SK-N-SH (cell line): ENCODE measurements at regions not wholly inside any gene's neighbourhood (a gene's known extent, or its start where the extent isn't known, plus 50 kb on each side); places are given as distances from the start of the nearest gene placed in this dataset.

Experiments used
- CTCF ChIA-PET: fragments of 300-600, 350-600 bp; formaldehyde crosslinking; extraction: SDS; loops from one replicate; lab custom pipeline; 2021; lab: Yijun Ruan, JAX
- POLR2A ChIA-PET: fragments of 350-600 bp; sonication (Branson Sonifier 250); formaldehyde crosslinking; extraction: SDS; loops from one replicate; lab custom pipeline; 2020; ENCODE audit warnings: antibody characterized with exemption, inconsistent platforms; lab: Yijun Ruan, JAX
- DNase-seq: peaks from one replicate; pipeline ENCODE4 v3.0.0; 2012
- H2AFZ ChIP-seq: fragments of 200-600 bp; sonication (generic); 2 replicates; pipeline ENCODE4 v1.8.1; 2016; ENCODE audit warnings: antibody characterized with exemption, mild to moderate bottlenecking, low read depth
- H3F3A ChIP-seq: fragments of 200-600 bp; sonication (generic); replicated peaks from 2 replicates; pipeline ENCODE3; 2016; ENCODE audit warnings: antibody characterized with exemption, mild to moderate bottlenecking; ENCODE audit not compliant: insufficient read depth
- H3K27ac ChIP-seq, 2 experiments: fragments of 200-500 bp in 1 of 2; fragments of 200-600 bp in 1 of 2; sonication (Bioruptor generic) in 1 of 2; sonication (generic), shearing (Covaris generic) in 1 of 2; 2 replicates each; pipeline versions ENCODE4 v1.5.1 to v1.6.1; 2014 to 2016; ENCODE audit warnings: low read depth in 2 of 2, inconsistent platforms in 1 of 2, low read length in 1 of 2, mild to moderate bottlenecking in 1 of 2, mixed read lengths in 1 of 2
- H3K27me3 ChIP-seq: fragments of 200-600 bp; sonication (generic), shearing (Covaris generic); 2 replicates; pipeline ENCODE4 v1.6.1; 2016; ENCODE audit warnings: mixed run types; ENCODE audit not compliant: insufficient read depth
- H3K36me3 ChIP-seq, 2 experiments: fragments of 200-500 bp in 1 of 2; fragments of 200-600 bp in 1 of 2; sonication (Bioruptor generic) in 1 of 2; sonication (generic) in 1 of 2; replicated peaks in 1 of 2; 2 replicates each; pipeline versions ENCODE3 to v1.5.1; 2014 to 2016; ENCODE audit warnings: low read length in 1 of 2, mild to moderate bottlenecking in 1 of 2; ENCODE audit not compliant: insufficient read depth in 2 of 2, control insufficient read depth in 1 of 2
- H3K4me1 ChIP-seq, 2 experiments: fragments of 200-500 bp in 1 of 2; fragments of 200-600 bp in 1 of 2; sonication (Bioruptor generic) in 1 of 2; sonication (generic), shearing (Covaris generic) in 1 of 2; 2 replicates each; pipeline versions ENCODE4 v1.5.1 to v1.6.1; 2014 to 2016; ENCODE audit warnings: low read depth in 1 of 2, low read length in 1 of 2, mixed run types in 1 of 2; ENCODE audit not compliant: insufficient read depth in 2 of 2, control insufficient read depth in 1 of 2
- H3K4me2 ChIP-seq: fragments of 200-600 bp; sonication (generic), shearing (Covaris generic); 2 replicates; pipeline ENCODE4 v1.6.1; 2017; ENCODE audit warnings: mixed run types
- H3K4me3 ChIP-seq, 2 experiments: fragments of 200-500 bp in 1 of 2; fragments of 200-600 bp in 1 of 2; sonication (Bioruptor generic) in 1 of 2; sonication (generic), shearing (Covaris generic) in 1 of 2; 2 replicates each; pipeline versions ENCODE4 v1.5.1 to v1.8.1; 2014 to 2016; ENCODE audit warnings: low read depth in 2 of 2, inconsistent platforms in 1 of 2, low read length in 1 of 2, mild to moderate bottlenecking in 1 of 2, mixed read lengths in 1 of 2, moderate library complexity in 1 of 2
- H3K79me2 ChIP-seq: fragments of 200-600 bp; sonication (generic); 2 replicates; pipeline ENCODE4 v1.8.1; 2017; ENCODE audit warnings: mild to moderate bottlenecking; ENCODE audit not compliant: insufficient read depth
- H3K9ac ChIP-seq: fragments of 200-600 bp; sonication (generic); 2 replicates; pipeline ENCODE4 v1.6.1; 2017; ENCODE audit warnings: mixed run types
- H3K9me2 ChIP-seq: fragments of 200-600 bp; sonication (generic); 2 replicates; pipeline ENCODE4 v1.6.1; 2017; ENCODE audit warnings: mixed run types
- H3K9me3 ChIP-seq: fragments of 200-600 bp; sonication (generic); 2 replicates; pipeline ENCODE4 v1.6.1; 2017; ENCODE audit warnings: mixed run types, mild to moderate bottlenecking, moderate library complexity
- H4K20me1 ChIP-seq: fragments of 200-600 bp; sonication (generic); 2 replicates; pipeline ENCODE4 v1.6.1; 2017; ENCODE audit warnings: mild to moderate bottlenecking, mixed run types; ENCODE audit not compliant: insufficient read depth
- CHD2 ChIP-seq: fragments of 150-350 bp; IDR thresholded peaks from 2 replicates; pipeline ENCODE4 v1.6.1; 2018; ENCODE audit warnings: low read length; ENCODE audit not compliant: partially characterized antibody
- CTCF ChIP-seq: fragments of 200-600 bp; sonication (generic); IDR thresholded peaks from 2 replicates; pipeline ENCODE4 v1.6.1; 2017; ENCODE audit warnings: antibody characterized with exemption, mild to moderate bottlenecking, moderate library complexity
- EP300 ChIP-seq, 2 experiments: IDR thresholded peaks; 2 replicates each; pipeline versions ENCODE4 v1.4.0 to v1.6.1; 2012; ENCODE audit warnings: borderline replicate concordance in 1 of 2, low read depth in 1 of 2, low read length in 1 of 2
- EZH2phosphoT487 ChIP-seq: fragments of 200-600 bp; sonication (generic); IDR thresholded peaks from 2 replicates; pipeline ENCODE4 v1.6.1; 2017; ENCODE audit warnings: low read depth, mixed run types, mild to moderate bottlenecking, antibody characterized with exemption, moderate library complexity, borderline replicate concordance
- FOXJ3 ChIP-seq: sonication (generic); formaldehyde crosslinking; IDR thresholded peaks from 2 replicates; pipeline ENCODE4 v1.5.1; 2020; ENCODE audit warnings: mild to moderate bottlenecking, missing genetic modification reagents
- FOXM1 ChIP-seq: IDR thresholded peaks from 2 replicates; pipeline ENCODE4 v1.4.0; 2012; ENCODE audit warnings: low read depth, mild to moderate bottlenecking
- GABPA ChIP-seq: IDR thresholded peaks from 2 replicates; pipeline ENCODE4 v1.4.0; 2012; ENCODE audit warnings: low read depth, mild to moderate bottlenecking
- JUND ChIP-seq: IDR thresholded peaks from 2 replicates; pipeline ENCODE4 v1.4.0; 2012
- MAX ChIP-seq: IDR thresholded peaks from 2 replicates; pipeline ENCODE4 v1.4.0; 2012; ENCODE audit warnings: low read depth
- RAD21 ChIP-seq: IDR thresholded peaks from 2 replicates; pipeline ENCODE4 v1.6.1; 2012; ENCODE audit warnings: mild to moderate bottlenecking, low read length
- REST ChIP-seq: IDR thresholded peaks from 2 replicates; pipeline ENCODE4 v1.6.1; 2012; ENCODE audit warnings: mild to moderate bottlenecking, low read depth, low read length, moderate library complexity
- RFX5 ChIP-seq: IDR thresholded peaks from 2 replicates; pipeline ENCODE4 v1.6.1; 2012; ENCODE audit warnings: mild to moderate bottlenecking, improper control_type of control experiment, low read length
- SIN3A ChIP-seq: IDR thresholded peaks from 2 replicates; pipeline ENCODE4 v1.6.1; 2012; ENCODE audit warnings: low read depth, mild to moderate bottlenecking, low read length, moderate library complexity, borderline replicate concordance
- TAF1 ChIP-seq: IDR thresholded peaks from 2 replicates; pipeline ENCODE4 v1.6.1; 2012; ENCODE audit warnings: low read depth, mild to moderate bottlenecking, low read length, moderate library complexity, borderline replicate concordance
- TCF12 ChIP-seq: IDR thresholded peaks from 2 replicates; pipeline ENCODE4 v1.4.0; 2012
- TEAD4 ChIP-seq: IDR thresholded peaks from 2 replicates; pipeline ENCODE4 v1.4.0; 2012; ENCODE audit warnings: mild to moderate bottlenecking, borderline replicate concordance; ENCODE audit not compliant: insufficient read depth
- USF1 ChIP-seq: IDR thresholded peaks from 2 replicates; pipeline ENCODE4 v1.4.0; 2012; ENCODE audit warnings: low read depth, borderline replicate concordance
- YY1 ChIP-seq: IDR thresholded peaks from 2 replicates; pipeline ENCODE4 v1.4.0; 2012; ENCODE audit warnings: low read depth, mild to moderate bottlenecking
- ZBTB33 ChIP-seq: IDR thresholded peaks from 2 replicates; pipeline ENCODE4 v1.4.0; 2012; ENCODE audit warnings: low read depth, borderline replicate concordance
- WGBS: methylation state at CpG from one replicate; pipeline ENCODE4 v1.1.6; 2017; ENCODE audit warnings: low lambda C conversion rate; 5-methylcytosine and 5-hydroxymethylcytosine counted together

- TF ChIP-seq CTCF (no peak), CHD2 (no peak), RAD21 (no peak), GABPA (no peak)
Measured at GRCh38 chr6:48990739-48991138, 472.3 kb downstream of the MMUT start (continued).

- Histone ChIP-seq H3K79me2 (no peaks in the 10 kb centered on the region), H3K4me1 (no peaks in the 10 kb centered on the region), H3F3A (no peaks in the 10 kb centered on the region), H3K4me3 (no peak overlapping the region), H3K9ac (no peak overlapping the region), H3K4me2 (no peak overlapping the region), H3K27ac (no peak overlapping the region), H2AFZ (no peak overlapping the region), H3K9me3 (no peaks in the 10 kb centered on the region), H3K27me3 (no peaks in the 10 kb centered on the region), H4K20me1 (no peaks in the 10 kb centered on the region), H3K36me3 (no peaks in the 10 kb centered on the region), H3K9me2 (no peaks in the 10 kb centered on the region)
- WGBS, result 28% methylated on average over 4 of the region's 4 CpGs
- DNase-seq, result no peak
- ChIA-PET CTCF (no interaction called here), POLR2A (no interaction called here)
- no peak for TF ChIP-seq TAF1
- TF ChIP-seq ZBTB33, result no peak
- no peak for TF ChIP-seq TCF12
- TF ChIP-seq SIN3A, result no peak
- no peak for TF ChIP-seq REST
- TF ChIP-seq FOXJ3 (CRISPR knock-in tag), result no peak
- no peak for TF ChIP-seq EP300 (IDR thresholded peaks at IDR 0.05; ENCODE audit: borderline replicate concordance in 1 of 2, low read depth in 1 of 2, low read length in 1 of 2)
- TF ChIP-seq RFX5, result no peak
- no peak for TF ChIP-seq CTCF
- no peak for TF ChIP-seq FOXM1
- no peak for TF ChIP-seq EZH2phosphoT487
- TF ChIP-seq USF1, result no peak
- no peak for TF ChIP-seq JUND
- TF ChIP-seq RAD21, result no peak
- no peak for TF ChIP-seq YY1
- no peak for TF ChIP-seq MAX
- no peak for TF ChIP-seq TEAD4
Measured at GRCh38 chr6:48986845-48987244, 476.2 kb downstream of the MMUT start.
